ENCODE measurements at regions not wholly inside any gene's neighbourhood (a gene's known extent, or its start where the extent isn't known, plus 50 kb on each side); places are given as distances from the start of the nearest gene placed in this dataset.
A peak's percentile ranks its signal among the peaks of the same experiment; 100 is the strongest.
"Not testable (repeated sequence)": the region's sequence is repeated elsewhere in the genome, so short reads cannot be mapped to it uniquely, and the experiment has no call there.

DNA sequence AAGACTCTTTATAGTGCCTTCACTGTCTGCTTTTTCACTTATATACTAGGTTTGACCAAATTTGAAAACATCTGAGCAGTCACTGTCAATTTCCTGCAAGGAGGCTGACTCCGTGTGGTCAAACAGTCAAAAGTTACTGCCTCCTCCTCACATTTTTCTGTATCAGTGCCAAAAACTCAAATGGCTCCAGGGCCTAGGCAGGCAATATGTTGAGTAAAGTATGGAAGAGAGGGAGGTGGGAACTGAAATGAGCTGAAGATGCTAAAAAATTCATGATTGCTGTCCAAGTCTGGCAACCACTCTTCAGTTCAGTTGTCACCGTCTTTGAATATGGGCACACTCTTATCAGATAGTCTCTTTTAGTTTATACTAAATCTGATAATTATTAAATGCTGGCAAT lies 551.6 kb downstream of the CCSER2 start:
- Mint-ChIP-seq H3K9me3 (no peaks in the 10 kb centered on the region), H3K36me3 (no peaks in the 10 kb centered on the region), H3K4me1 (no peaks in the 10 kb centered on the region), H3K27ac (no peak overlapping the region), H3K4me3 (no peak overlapping the region)
- DNase-seq (ENCODE audit: low spot score in 2 of 2) (no peak), ATAC-seq (no peak)

- H3K27ac Mint-ChIP-seq; H3K4me3 Mint-ChIP-seq; DNase-seq (ENCODE audit: low spot score in 2 of 2); H3K9me3 Mint-ChIP-seq; H3K36me3 Mint-ChIP-seq; H3K4me1 Mint-ChIP-seq; ATAC-seq: not testable (repeated sequence)
Measured at GRCh38 chr10:84881696-84882095, 553.3 kb downstream of the CCSER2 start.

- H3K4me1 Mint-ChIP-seq = no peaks in the 10 kb centered on the region
- no peaks in the 10 kb centered on the region for H3K36me3 Mint-ChIP-seq
- no peak for ATAC-seq
Measured at GRCh38 chr10:84890706-84891105, 562.3 kb downstream of the CCSER2 start.

DNA sequence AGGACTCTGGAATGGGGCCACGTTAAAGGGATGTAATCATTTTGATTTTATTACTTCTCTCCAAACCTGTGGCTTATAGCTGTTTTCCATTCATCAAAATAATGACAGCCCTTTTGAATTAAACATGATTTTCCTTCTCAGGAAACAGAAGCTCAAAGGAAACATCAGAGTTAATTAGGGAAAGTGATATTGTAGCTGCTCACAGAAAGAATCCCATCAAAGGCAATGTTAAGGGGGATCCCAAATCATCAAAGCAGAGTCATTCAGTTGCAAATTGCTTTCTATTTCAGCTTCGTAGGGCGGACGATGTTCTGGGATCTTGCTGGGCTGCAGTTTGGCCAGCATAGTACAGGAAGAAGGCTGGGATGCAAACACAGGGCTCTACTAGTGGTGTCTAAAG lies 563.2 kb downstream of the CCSER2 start:
- Mint-ChIP-seq H3K27ac (no peak overlapping the region), H3K36me3 (no peaks in the 10 kb centered on the region), H3K4me1 (no peaks in the 10 kb centered on the region), H3K4me3 (no peak overlapping the region), H3K9me3 (peaks cover 7% of the 10 kb centered on the region)
- ATAC-seq (no peak), DNase-seq (ENCODE audit: low spot score in 2 of 2) (no peak)

More at GRCh38 chr10:84890706-84891105, 562.3 kb downstream of the CCSER2 start:
- no peak overlapping the region for H3K4me3 Mint-ChIP-seq
- no peak for DNase-seq (ENCODE audit: low spot score in 2 of 2)
- no peak overlapping the region for H3K27ac Mint-ChIP-seq
- peaks cover 7% of the 10 kb centered on the region for H3K9me3 Mint-ChIP-seq

GRCh38 chr10:84895541-84895940 lies 567.2 kb downstream of the CCSER2 start:
- DNase-seq (ENCODE audit: low spot score in 2 of 2) (no peak), ATAC-seq (no peak)
- Mint-ChIP-seq H3K27ac (no peak overlapping the region), H3K4me1 (no peaks in the 10 kb centered on the region), H3K36me3 (no peaks in the 10 kb centered on the region), H3K9me3 (peaks cover 7% of the 10 kb centered on the region), H3K4me3 (no peak overlapping the region)

DNA sequence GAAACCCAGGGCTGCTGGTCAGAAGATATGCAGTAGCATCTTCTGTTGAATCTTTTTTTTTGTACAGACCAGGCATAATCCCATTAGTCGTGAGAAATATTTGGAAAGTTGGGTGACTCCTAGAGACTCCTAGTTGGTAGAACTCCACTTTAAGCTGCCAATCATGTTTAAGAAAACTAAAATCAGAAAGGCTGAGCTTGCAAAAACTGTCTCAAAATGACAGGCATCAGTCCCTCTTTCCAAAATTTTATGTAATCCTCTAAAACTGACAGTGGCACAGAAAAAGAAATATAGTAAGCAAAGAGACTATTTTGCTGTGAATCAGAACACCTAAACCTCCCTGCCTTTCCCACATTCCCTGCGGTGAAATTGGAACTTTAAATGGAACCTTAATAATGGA lies 568.5 kb downstream of the CCSER2 start:
- H3K4me1 Mint-ChIP-seq = no peaks in the 10 kb centered on the region
- no peak for DNase-seq (ENCODE audit: low spot score in 2 of 2)
- ATAC-seq = no peak

DNA sequence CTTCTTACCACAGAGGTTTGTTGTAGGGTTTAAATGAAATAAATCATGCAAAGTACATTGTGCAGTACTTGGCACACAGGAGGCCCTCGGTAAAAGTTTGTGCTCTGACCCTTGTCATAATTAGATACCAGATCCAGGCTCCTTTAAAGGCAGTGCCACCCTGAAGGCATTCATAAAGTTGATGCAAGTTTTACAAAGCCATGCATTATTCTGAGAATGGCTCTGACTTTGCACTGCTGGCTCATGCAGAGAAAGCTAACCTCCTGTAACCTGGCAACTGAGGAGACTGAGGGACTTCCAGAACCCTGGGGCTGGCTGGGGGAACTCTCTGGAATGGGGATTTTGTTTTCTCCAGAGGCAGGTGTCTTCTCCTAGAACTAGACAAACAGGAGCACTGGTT lies 570.9 kb downstream of the CCSER2 start:
- H3K4me1 Mint-ChIP-seq = no peaks in the 10 kb centered on the region
- no peaks in the 10 kb centered on the region for H3K36me3 Mint-ChIP-seq
- DNase-seq (ENCODE audit: low spot score in 2 of 2) = no peak
- no peak for ATAC-seq
- no peaks in the 10 kb centered on the region for H3K9me3 Mint-ChIP-seq
- no peak overlapping the region for H3K4me3 Mint-ChIP-seq
- no peak overlapping the region for H3K27ac Mint-ChIP-seq

More for the DNA sequence above, 568.5 kb downstream of the CCSER2 start:
- Mint-ChIP-seq H3K9me3 (peaks cover 7% of the 10 kb centered on the region), H3K27ac (no peak overlapping the region), H3K36me3 (no peaks in the 10 kb centered on the region), H3K4me3 (no peak overlapping the region)

DNA sequence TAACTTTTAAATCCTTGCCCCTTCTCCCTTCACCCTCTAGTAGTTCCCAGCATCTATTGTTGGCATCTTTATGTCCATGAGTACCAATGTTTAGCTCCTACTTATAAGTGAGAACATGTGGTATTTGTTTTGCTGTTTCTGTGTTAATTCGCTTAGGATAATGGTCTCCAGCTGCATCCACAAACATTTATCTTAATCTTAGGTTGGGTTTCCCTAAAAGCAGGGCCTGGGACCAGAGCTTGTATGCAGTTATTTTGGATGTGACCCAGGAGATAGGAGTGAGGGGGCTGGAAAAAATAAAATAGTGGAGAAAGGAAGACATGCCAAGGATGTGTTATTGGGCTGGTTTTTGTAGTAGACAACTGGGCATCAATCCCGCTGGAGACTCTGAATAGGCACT lies 571.8 kb downstream of the CCSER2 start:
- no peak for DNase-seq (ENCODE audit: low spot score in 2 of 2)
- no peak for ATAC-seq
- Mint-ChIP-seq H3K4me3 (no peak overlapping the region), H3K27ac (no peak overlapping the region), H3K9me3 (no peaks in the 10 kb centered on the region), H3K4me1 (no peaks in the 10 kb centered on the region), H3K36me3 (no peaks in the 10 kb centered on the region)

DNA sequence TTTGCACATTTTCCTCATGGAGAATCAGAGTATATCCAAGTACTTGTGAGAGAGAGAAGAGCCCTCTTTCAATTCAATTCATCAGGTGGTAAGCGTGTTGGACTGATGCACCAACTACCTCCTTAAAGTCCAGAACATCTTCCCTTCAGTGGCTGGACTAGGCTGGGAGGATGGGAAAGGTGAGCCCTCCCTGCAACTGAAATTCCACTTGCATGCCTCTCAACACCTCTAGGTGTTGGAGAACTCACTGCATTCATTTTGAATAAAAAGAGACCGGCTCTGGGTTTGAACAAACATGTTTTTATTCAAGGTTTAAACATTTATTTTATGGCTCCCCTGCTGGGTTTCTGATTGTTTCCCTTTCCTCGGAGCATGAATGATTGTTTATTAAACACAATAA lies 573.5 kb downstream of the CCSER2 start:
- no peak overlapping the region for H3K4me3 Mint-ChIP-seq
- DNase-seq (ENCODE audit: low spot score in 2 of 2) (no peak), ATAC-seq (no peak)
- H3K9me3 Mint-ChIP-seq = peaks cover 2% of the 10 kb centered on the region
- H3K4me1 Mint-ChIP-seq = no peaks in the 10 kb centered on the region
- H3K27ac Mint-ChIP-seq = no peak overlapping the region
- no peaks in the 10 kb centered on the region for H3K36me3 Mint-ChIP-seq

GRCh38 chr10:84902553-84902952 lies 574.2 kb downstream of the CCSER2 start:
- Mint-ChIP-seq H3K9me3 (peaks cover 2% of the 10 kb centered on the region), H3K4me1 (no peaks in the 10 kb centered on the region), H3K27ac (no peak overlapping the region), H3K36me3 (no peaks in the 10 kb centered on the region), H3K4me3 (no peak overlapping the region)
- no peak for DNase-seq (ENCODE audit: low spot score in 2 of 2)
- no peak for ATAC-seq

DNA sequence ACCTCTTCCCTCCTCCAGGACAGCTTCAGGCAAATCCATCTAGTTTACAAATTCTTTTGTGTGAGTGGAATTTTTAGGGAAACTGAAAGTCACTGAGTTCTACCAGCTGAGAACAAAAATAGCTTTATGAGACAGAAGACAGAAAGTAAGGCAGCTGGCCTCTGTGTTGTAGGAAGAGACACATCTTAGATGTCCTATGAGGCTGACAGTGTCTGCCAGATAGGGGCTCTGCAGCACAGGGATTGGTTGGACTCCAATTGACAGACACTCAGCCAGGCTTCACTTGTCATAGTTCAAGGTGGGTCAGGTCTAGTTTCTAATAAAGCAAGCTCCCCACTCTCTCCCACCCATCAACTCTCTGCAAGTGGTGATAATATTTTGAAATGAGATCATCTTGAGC lies 574.9 kb downstream of the CCSER2 start:
- Mint-ChIP-seq H3K4me3 (no peak overlapping the region), H3K9me3 (peaks cover 2% of the 10 kb centered on the region), H3K27ac (no peak overlapping the region), H3K36me3 (no peaks in the 10 kb centered on the region), H3K4me1 (no peaks in the 10 kb centered on the region)
- ATAC-seq (no peak), DNase-seq (ENCODE audit: low spot score in 2 of 2) (no peak)

DNA sequence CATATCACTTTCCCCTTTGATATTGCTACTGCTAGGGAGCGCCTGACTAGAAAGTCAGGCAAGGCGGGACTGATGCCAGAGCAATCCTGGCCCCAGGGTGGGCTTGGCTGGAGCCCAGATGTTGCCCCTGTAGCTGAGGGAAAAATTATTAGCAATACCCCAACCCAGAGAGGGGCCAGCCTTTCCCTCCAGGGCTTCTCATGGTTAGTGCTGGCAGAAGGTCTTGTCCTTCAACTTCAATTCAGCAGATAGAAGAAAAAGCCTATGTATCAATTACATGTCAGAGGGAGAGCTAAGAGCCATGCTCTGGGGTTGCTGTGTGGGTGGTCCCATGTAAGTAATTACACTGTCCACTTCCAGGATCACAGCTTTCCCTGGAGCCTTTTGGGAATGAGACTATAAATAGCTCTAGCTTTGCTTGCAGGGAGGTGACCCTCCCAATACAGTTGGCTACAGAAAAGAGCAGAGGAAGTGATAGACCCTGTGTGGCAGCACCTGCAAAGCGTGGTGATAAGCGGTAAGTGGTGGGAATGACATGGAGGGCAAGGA lies 579.1 kb downstream of the CCSER2 start:
- no peak overlapping the region for H3K4me3 Mint-ChIP-seq
- H3K4me1 Mint-ChIP-seq = no peaks in the 10 kb centered on the region
- DNase-seq (ENCODE audit: low spot score in 2 of 2) = no peak
- no peaks in the 10 kb centered on the region for H3K36me3 Mint-ChIP-seq
- no peak for ATAC-seq
- no peak overlapping the region for H3K27ac Mint-ChIP-seq
- H3K9me3 Mint-ChIP-seq = peaks cover 5% of the 10 kb centered on the region

GRCh38 chr10:84908491-84908890 lies 580.1 kb downstream of the CCSER2 start:
- no peaks in the 10 kb centered on the region for H3K36me3 Mint-ChIP-seq
- H3K4me1 Mint-ChIP-seq = no peaks in the 10 kb centered on the region
- peaks cover 5% of the 10 kb centered on the region for H3K9me3 Mint-ChIP-seq
- ATAC-seq (peak; percentile 25), DNase-seq (ENCODE audit: low spot score in 2 of 2) (no peak)
- H3K27ac Mint-ChIP-seq = no peak overlapping the region
- no peak overlapping the region for H3K4me3 Mint-ChIP-seq

DNA sequence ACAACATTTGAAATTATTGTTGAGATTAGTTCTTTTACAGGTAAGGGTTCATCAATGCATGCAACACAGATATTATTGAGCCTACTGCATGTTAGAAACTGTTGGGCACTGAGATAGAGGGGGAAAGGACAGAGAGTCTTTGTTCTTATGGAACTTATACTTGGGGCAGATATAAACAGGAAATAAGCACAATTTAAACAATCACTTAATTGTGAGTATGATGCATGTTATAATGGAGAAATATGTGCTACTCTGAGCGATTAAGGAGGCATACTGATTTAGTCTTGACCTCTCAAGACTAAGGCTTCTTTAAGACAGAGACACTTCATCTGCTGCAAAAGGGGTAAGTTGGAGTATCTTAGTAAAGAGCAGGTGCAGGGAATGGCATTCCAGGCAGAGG lies 593.3 kb downstream of the CCSER2 start:
- ATAC-seq = no peak
- Mint-ChIP-seq H3K4me1 (no peaks in the 10 kb centered on the region), H3K27ac (no peak overlapping the region), H3K36me3 (no peaks in the 10 kb centered on the region), H3K9me3 (peaks cover 2% of the 10 kb centered on the region), H3K4me3 (no peak overlapping the region)
- DNase-seq (ENCODE audit: low spot score in 2 of 2) = no peak

DNA sequence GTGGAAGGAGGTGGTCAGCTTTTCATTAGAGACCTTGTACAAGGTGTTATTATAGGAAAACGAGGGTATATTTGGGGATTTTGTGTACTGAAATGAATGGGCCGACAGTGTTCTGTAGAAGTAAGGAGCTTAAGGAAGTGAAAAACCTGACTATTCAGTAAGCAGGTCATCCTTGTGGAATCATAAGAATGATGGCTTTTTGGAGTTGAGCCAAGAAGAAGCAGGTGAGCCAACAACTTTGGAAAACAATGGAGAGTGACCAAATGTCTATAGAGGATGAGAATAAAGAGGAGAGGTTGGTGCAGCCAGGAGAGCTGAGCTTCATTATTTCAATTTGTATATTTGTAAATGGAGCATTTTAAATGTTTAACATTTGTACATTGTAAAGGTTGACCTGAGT lies 595.7 kb downstream of the CCSER2 start:
- no peak for DNase-seq (ENCODE audit: low spot score in 2 of 2)
- H3K4me3 Mint-ChIP-seq = no peak overlapping the region
- no peak for ATAC-seq
- no peaks in the 10 kb centered on the region for H3K36me3 Mint-ChIP-seq
- H3K9me3 Mint-ChIP-seq = no peaks in the 10 kb centered on the region
- no peak overlapping the region for H3K27ac Mint-ChIP-seq
- no peaks in the 10 kb centered on the region for H3K4me1 Mint-ChIP-seq

GRCh38 chr10:84925495-84925894 lies 597.1 kb downstream of the CCSER2 start:
- DNase-seq (ENCODE audit: low spot score in 2 of 2) (no peak), ATAC-seq (no peak)
- no peak overlapping the region for H3K27ac Mint-ChIP-seq
- no peaks in the 10 kb centered on the region for H3K4me1 Mint-ChIP-seq
- no peak overlapping the region for H3K4me3 Mint-ChIP-seq
- no peaks in the 10 kb centered on the region for H3K9me3 Mint-ChIP-seq
- no peaks in the 10 kb centered on the region for H3K36me3 Mint-ChIP-seq

GRCh38 chr10:84933402-84933801 lies 605.0 kb downstream of the CCSER2 start:
- DNase-seq (ENCODE audit: low spot score in 2 of 2) = no peak
- H3K4me1 Mint-ChIP-seq = no peaks in the 10 kb centered on the region
- H3K36me3 Mint-ChIP-seq = no peaks in the 10 kb centered on the region
- H3K9me3 Mint-ChIP-seq = peaks cover 5% of the 10 kb centered on the region
- no peak for ATAC-seq
- no peak overlapping the region for H3K4me3 Mint-ChIP-seq
- no peak overlapping the region for H3K27ac Mint-ChIP-seq
